Esophagus squamous epithelium (tissue), 5 donors: ENCODE measurements at regions not wholly inside any gene's neighbourhood (a gene's known extent, or its start where the extent isn't known, plus 50 kb on each side); places are given as distances from the start of the nearest gene placed in this dataset.

Experiments
- DNase-seq: peaks from one replicate; lab custom pipeline; 2025; lab: John Stamatoyannopoulos, UW
- H3K27ac ChIP-seq, 4 donors: fragments of 200-600 bp; sonication (generic); one replicate each; pipeline ENCODE4 v1.5.1; 2016 to 2019; ENCODE audit warnings: mild to moderate bottlenecking in 1 of 4
- H3K27me3 ChIP-seq, 4 donors: fragments of 200-600 bp; sonication (generic); 1 replicate in 3 of 4; 2 replicates in 1 of 4; pipeline versions ENCODE4 v1.5.1 to v1.6.0; 2017 to 2021; ENCODE audit warnings: antibody characterized with exemption in 1 of 4
- H3K36me3 ChIP-seq, 3 donors: fragments of 200-600 bp; sonication (generic); one replicate each; pipeline ENCODE4 v1.5.1; 2016 to 2019
- H3K4me1 ChIP-seq, 3 donors: fragments of 200-600 bp; sonication (generic); one replicate each; pipeline ENCODE4 v1.5.1; 2017 to 2019
- H3K4me3 ChIP-seq, 4 donors: fragments of 200-600 bp; sonication (generic); 1 replicate in 3 of 4; 2 replicates in 1 of 4; pipeline ENCODE4 v1.5.1; 2016 to 2019; ENCODE audit warnings: mild to moderate bottlenecking in 2 of 4, moderate library complexity in 1 of 4
- H3K9me3 ChIP-seq, 3 donors: fragments of 200-600 bp; sonication (generic); one replicate each; pipeline ENCODE4 v1.5.1; 2016 to 2019
- POLR2A ChIP-seq, 4 donors: fragments of 450-650 bp; IDR thresholded peaks; one replicate each; pipeline ENCODE4 v1.6.1; 2017; ENCODE audit warnings: antibody characterized with exemption in 4 of 4, mild to moderate bottlenecking in 4 of 4, moderate library complexity in 3 of 4
- WGBS, 2 donors: methylation state at CpG; one replicate each; pipeline ENCODE4 v1.1.5; 2018; 5-methylcytosine and 5-hydroxymethylcytosine counted together
- intact Hi-C: fragments of 100-400 bp; cut with DNase I; formaldehyde crosslinking; loops from one replicate; pipeline ENCODE4 v1.15.0; 2022
- TF ChIP-seq, protein P1 (sequence below), 6 experiments: fragments of 450-650 bp in 4 of 6; fragments of 200-600 bp in 2 of 6; sonication (generic) in 2 of 6; IDR thresholded peaks; one replicate each; pipeline ENCODE4 v1.5.1; 2016 to 2019; ENCODE audit warnings: antibody characterized with exemption in 6 of 6, mild to moderate bottlenecking in 4 of 6, moderate library complexity in 4 of 6
- donor health status: DM: yes; HTN: yes; CAD: no.

DNA sequence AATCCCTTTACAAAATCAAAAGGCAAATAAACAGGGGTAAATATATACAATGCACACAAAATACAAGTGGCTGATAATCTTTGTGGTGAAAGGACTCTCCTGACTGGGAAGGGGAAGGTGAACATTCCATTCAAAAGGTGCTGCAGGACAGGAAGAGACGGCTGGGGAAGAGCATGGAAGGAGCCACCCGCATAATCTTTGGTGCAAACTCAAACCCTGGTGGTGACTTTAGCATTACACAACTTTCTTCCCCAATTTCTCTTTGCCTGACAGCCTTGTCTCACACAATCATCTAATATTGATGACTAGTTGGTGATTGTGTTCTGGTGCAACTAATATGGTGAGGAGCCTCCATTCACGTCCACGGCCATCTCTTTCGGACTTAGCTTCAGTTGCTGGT is 117.0 kb upstream of the EGFR start:
- Histone ChIP-seq H3K4me1 (no peaks in the 10 kb centered on the region), H3K36me3 (no peaks in the 10 kb centered on the region), H3K27me3 (no peaks in the 10 kb centered on the region), H3K4me3 (no peak overlapping the region), H3K9me3 (no peaks in the 10 kb centered on the region), H3K27ac (no peak overlapping the region)
- 79 to 93% methylated on average over 5 of the region's 5 CpGs for whole genome bisulfite sequencing, 2 donors
- TF ChIP-seq, protein P1, sequence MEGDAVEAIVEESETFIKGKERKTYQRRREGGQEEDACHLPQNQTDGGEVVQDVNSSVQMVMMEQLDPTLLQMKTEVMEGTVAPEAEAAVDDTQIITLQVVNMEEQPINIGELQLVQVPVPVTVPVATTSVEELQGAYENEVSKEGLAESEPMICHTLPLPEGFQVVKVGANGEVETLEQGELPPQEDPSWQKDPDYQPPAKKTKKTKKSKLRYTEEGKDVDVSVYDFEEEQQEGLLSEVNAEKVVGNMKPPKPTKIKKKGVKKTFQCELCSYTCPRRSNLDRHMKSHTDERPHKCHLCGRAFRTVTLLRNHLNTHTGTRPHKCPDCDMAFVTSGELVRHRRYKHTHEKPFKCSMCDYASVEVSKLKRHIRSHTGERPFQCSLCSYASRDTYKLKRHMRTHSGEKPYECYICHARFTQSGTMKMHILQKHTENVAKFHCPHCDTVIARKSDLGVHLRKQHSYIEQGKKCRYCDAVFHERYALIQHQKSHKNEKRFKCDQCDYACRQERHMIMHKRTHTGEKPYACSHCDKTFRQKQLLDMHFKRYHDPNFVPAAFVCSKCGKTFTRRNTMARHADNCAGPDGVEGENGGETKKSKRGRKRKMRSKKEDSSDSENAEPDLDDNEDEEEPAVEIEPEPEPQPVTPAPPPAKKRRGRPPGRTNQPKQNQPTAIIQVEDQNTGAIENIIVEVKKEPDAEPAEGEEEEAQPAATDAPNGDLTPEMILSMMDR (IDR thresholded peaks at IDR 0.05), result no peak
- no peak for TF ChIP-seq POLR2A (IDR thresholded peaks at IDR 0.05)
- intact Hi-C loops, result no loop called here
- no peak for DNase-seq

GRCh38 chr7:54904130-54904529 is 114.7 kb upstream of the EGFR start:
- DNase-seq, result no peak
- H3K9me3 ChIP-seq, result no peaks in the 10 kb centered on the region
- peak overlapping the region in 1 of 4 donors; percentile 7 for H3K27ac ChIP-seq
- 66 to 82% methylated on average over 4 of the region's 4 CpGs for whole genome bisulfite sequencing, 2 donors
- TF ChIP-seq POLR2A (IDR thresholded peaks at IDR 0.05), result no peak
- H3K4me1 ChIP-seq, result no peaks in the 10 kb centered on the region
- intact Hi-C loops, result no loop called here
- H3K4me3 ChIP-seq, result no peak overlapping the region
- no peaks in the 10 kb centered on the region for H3K36me3 ChIP-seq
- H3K27me3 ChIP-seq, result no peaks in the 10 kb centered on the region

- Histone ChIP-seq H3K27me3 (no peaks in the 10 kb centered on the region), H3K27ac (no peak overlapping the region)
- intact Hi-C loops, result no loop called here
These were observed 113.8 kb upstream of the EGFR start for GRCh38 chr7:54904986-54905385.

GRCh38 chr7:54906963-54907362 is 111.9 kb upstream of the EGFR start:
- TF ChIP-seq POLR2A (IDR thresholded peaks at IDR 0.05), result no peak
- TF ChIP-seq, protein P1 (IDR thresholded peaks at IDR 0.05), result no peak
- Histone ChIP-seq H3K9me3 (no peaks in the 10 kb centered on the region), H3K27me3 (no peaks in the 10 kb centered on the region), H3K4me1 (no peaks in the 10 kb centered on the region), H3K27ac (no peak overlapping the region), H3K4me3 (no peak overlapping the region), H3K36me3 (no peaks in the 10 kb centered on the region)
- DNase-seq, result no peak
- 89 to 92% methylated on average over 4 of the region's 4 CpGs for WGBS, 2 donors
- intact Hi-C loops, result no loop called here

More at GRCh38 chr7:54904986-54905385, 113.8 kb upstream of the EGFR start:
- DNase-seq, result no peak
- 77 to 81% methylated on average over 7 of the region's 7 CpGs for WGBS, 2 donors
- TF ChIP-seq, protein P1 (IDR thresholded peaks at IDR 0.05), result no peak
- no peak for TF ChIP-seq POLR2A (IDR thresholded peaks at IDR 0.05)
- no peaks in the 10 kb centered on the region for H3K36me3 ChIP-seq
- no peaks in the 10 kb centered on the region for H3K9me3 ChIP-seq
- H3K4me1 ChIP-seq, result no peaks in the 10 kb centered on the region
- no peak overlapping the region for H3K4me3 ChIP-seq

DNA sequence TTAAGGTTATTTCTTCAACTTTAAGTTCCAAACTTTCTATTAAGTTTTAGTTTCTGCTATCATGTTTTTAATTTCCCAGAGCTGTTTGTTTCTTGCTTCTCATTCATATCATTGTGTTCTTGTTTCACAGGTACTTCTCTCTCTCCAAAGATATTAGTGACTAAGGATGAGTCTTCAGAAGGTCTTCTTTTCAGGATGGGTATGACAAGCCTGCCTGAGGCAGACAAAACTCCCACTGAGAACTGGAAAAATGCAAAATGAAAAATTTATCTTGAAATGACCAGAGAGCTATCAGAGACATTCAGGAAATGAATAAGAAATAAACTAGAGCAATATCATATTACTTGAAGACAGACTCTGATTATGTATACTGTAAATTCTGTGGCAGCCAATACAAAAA is 110.8 kb upstream of the EGFR start:
- Histone ChIP-seq H3K27ac (no peak overlapping the region), H3K27me3 (no peaks in the 10 kb centered on the region), H3K4me1 (no peaks in the 10 kb centered on the region), H3K36me3 (no peaks in the 10 kb centered on the region), H3K9me3 (no peaks in the 10 kb centered on the region), H3K4me3 (no peak overlapping the region)
- TF ChIP-seq POLR2A (IDR thresholded peaks at IDR 0.05), result no peak
- TF ChIP-seq, protein P1 (IDR thresholded peaks at IDR 0.05), result no peak
- intact Hi-C loops, result no loop called here
- no peak for DNase-seq
